IPS DF 6.9 (cell line): ENCODE measurements at regions not wholly inside any gene's neighbourhood (a gene's known extent, or its start where the extent isn't known, plus 50 kb on each side); places are given as distances from the start of the nearest gene placed in this dataset.

Experiments used
- DNase-seq: peaks from one replicate; pipeline ENCODE4 v3.0.0-alpha.2; 2013; ENCODE audit warnings: low read depth, low spot score
- H3K27ac ChIP-seq: one replicate; pipeline ENCODE4 v1.5.1; 2013; ENCODE audit warnings: low read length, control low read depth
- H3K27me3 ChIP-seq: 2 replicates; pipeline ENCODE4 v1.6.1; 2013; ENCODE audit warnings: mild to moderate bottlenecking, low read length; ENCODE audit not compliant: control insufficient read depth, insufficient read depth
- H3K36me3 ChIP-seq: 2 replicates; pipeline ENCODE4 v1.6.1; 2013; ENCODE audit warnings: low read length; ENCODE audit not compliant: control insufficient read depth, insufficient read depth
- H3K4me1 ChIP-seq: 2 replicates; pipeline ENCODE4 v1.6.1; 2013; ENCODE audit warnings: low read length; ENCODE audit not compliant: control insufficient read depth, insufficient read depth
- H3K4me3 ChIP-seq: 2 replicates; pipeline ENCODE4 v1.5.1; 2013; ENCODE audit warnings: mild to moderate bottlenecking, low read length
- H3K9me3 ChIP-seq: 2 replicates; pipeline ENCODE4 v1.6.1; 2013; ENCODE audit warnings: low read length, inconsistent platforms; ENCODE audit not compliant: control insufficient read depth, insufficient read depth
- WGBS: extraction: QIAGEN DNeasy Blood & Tissue Kit; methylation state at CpG from one replicate; pipeline ENCODE4 v1.1.7; 2013; ENCODE audit warnings: mixed read lengths, missing lambda C conversion rate; ENCODE audit not compliant: insufficient read length, insufficient coverage; 5-methylcytosine and 5-hydroxymethylcytosine counted together

DNA sequence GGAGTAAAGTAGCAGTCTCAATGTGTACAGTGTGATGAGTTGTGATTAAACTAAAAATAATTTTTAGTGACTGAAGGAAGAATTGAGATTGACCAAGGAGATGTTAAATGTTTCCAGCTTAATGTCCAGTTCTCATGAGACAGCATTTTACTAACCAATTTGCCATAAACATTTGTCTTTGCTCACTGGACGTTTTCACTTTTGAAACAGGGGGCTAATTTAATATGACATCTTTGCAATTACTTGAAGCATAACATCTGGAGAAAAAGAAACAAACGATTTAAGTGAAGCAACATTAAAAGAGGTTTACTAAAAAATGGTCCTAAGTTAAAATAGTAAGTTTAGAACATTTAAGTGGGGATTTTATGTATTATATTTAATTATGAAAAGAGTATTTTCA is 443.8 kb downstream of the BCKDHB start:
- no peak for DNase-seq
- H3K9me3 ChIP-seq = no peaks in the 10 kb centered on the region
- no peaks in the 10 kb centered on the region for H3K4me1 ChIP-seq
- no CpG with 5 or more reads among the region's 2 CpGs for WGBS
- H3K36me3 ChIP-seq = no peaks in the 10 kb centered on the region
- no peak overlapping the region for H3K27ac ChIP-seq
- no peaks in the 10 kb centered on the region for H3K27me3 ChIP-seq
- no peak overlapping the region for H3K4me3 ChIP-seq

DNA sequence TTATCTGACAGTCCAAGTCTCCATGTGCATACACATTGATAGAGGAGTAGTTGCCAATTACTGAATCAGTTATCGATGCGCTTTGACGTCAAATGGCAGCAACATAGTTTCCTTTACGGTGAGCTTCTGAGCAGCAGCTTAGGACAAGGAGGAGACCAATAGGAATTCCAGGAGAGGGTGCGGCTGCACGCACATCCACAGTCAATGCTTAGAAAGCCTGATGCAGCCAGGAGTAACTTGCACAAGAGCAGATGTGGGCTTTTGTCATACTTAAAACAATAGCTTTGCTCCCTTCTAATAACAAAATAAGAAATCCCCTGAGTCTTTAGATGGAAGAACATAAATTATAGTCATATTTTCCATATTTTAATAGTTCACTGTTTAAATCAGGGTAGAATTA is 442.1 kb downstream of the BCKDHB start:
- no peak for DNase-seq
- no peaks in the 10 kb centered on the region for H3K36me3 ChIP-seq
- no CpG with 5 or more reads among the region's 6 CpGs for WGBS
- H3K9me3 ChIP-seq = no peaks in the 10 kb centered on the region
- H3K4me1 ChIP-seq = no peaks in the 10 kb centered on the region
- no peaks in the 10 kb centered on the region for H3K27me3 ChIP-seq
- no peak overlapping the region for H3K27ac ChIP-seq
- H3K4me3 ChIP-seq = no peak overlapping the region

DNA sequence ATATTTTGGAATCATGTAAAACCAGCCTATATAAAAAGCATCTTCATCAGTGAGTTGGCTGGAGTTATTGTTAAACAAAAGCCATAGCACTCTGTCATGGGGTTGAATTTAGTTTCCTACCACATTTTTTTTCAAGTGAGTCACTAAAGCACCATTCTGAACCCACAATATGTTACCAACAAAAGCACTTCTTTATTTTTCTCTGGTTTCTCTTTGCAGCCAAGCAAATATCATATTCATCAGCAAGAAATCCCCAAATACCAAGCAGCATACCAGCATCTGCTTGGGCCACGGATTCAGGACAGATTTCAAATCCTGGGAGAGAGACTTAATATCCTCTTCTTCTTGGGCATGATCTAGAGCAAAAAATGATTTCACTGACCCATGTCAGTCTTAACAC is 441.4 kb downstream of the BCKDHB start:
- DNase-seq = no peak
- Histone ChIP-seq H3K4me1 (no peaks in the 10 kb centered on the region), H3K9me3 (no peaks in the 10 kb centered on the region), H3K36me3 (no peaks in the 10 kb centered on the region), H3K27me3 (no peaks in the 10 kb centered on the region), H3K4me3 (no peak overlapping the region), H3K27ac (no peak overlapping the region)
- no CpG with 5 or more reads among the region's 1 CpG for WGBS

DNA sequence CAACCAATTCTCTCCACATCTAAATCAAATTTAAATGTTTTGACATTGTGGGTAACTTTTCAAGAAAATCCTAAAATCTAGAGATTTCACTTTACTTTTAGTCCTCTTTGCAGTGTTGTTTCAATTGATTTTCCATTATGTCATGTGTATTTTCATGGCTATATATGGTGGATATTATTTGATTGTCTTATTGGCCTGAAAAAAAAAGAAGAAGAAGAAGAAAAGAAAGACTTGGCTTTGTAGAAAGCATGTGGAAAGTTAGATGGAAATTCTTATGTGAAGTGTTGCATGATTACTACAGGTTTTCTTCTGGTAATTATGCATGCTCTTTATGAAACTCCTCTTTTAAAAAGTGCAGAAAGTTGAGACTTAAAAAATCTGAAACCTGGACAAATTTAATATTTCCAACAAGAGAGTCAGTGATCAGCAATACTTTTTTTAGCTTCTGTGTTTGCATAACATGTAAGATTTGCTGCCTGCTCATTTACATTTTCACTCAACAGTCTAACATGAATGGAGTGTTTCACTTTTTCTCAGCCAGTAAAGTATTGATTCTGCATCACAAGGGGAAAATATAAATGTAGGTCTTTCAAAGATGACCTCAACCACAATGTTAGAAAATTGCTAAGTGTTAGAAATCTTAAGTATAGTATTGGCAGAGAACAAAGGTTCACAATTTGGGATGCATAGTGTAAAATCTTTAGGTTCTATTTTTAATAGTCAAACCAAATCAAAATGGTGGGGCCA is 438.7 kb downstream of the BCKDHB start:
- Histone ChIP-seq H3K27ac (no peak overlapping the region), H3K27me3 (no peaks in the 10 kb centered on the region), H3K36me3 (no peaks in the 10 kb centered on the region), H3K4me3 (no peak overlapping the region), H3K4me1 (no peaks in the 10 kb centered on the region), H3K9me3 (no peaks in the 10 kb centered on the region)
- DNase-seq = no peak

DNA sequence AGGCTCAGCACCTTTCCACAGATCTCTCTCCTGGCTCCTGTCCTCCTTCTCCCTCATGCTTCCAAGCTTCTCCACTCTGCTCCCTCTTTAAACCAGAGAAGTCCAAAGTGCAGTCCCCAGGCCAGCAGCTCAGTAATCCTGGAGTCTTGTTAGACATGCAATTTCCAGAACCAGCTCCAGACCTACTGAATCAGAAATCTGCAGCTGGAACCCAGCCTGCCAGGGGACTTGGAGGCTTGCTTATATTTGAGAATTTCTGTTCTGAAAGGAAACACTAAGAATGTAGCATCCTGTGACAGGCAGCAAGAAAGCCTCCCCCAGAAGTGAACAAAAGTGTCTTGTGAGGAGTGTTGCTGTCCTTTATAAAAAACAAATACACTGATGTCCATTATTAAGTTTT is 438.1 kb downstream of the BCKDHB start:
- Histone ChIP-seq H3K4me1 (no peaks in the 10 kb centered on the region), H3K27me3 (no peaks in the 10 kb centered on the region), H3K27ac (no peak overlapping the region), H3K36me3 (no peaks in the 10 kb centered on the region), H3K9me3 (no peaks in the 10 kb centered on the region), H3K4me3 (no peak overlapping the region)
- DNase-seq = no peak

DNA sequence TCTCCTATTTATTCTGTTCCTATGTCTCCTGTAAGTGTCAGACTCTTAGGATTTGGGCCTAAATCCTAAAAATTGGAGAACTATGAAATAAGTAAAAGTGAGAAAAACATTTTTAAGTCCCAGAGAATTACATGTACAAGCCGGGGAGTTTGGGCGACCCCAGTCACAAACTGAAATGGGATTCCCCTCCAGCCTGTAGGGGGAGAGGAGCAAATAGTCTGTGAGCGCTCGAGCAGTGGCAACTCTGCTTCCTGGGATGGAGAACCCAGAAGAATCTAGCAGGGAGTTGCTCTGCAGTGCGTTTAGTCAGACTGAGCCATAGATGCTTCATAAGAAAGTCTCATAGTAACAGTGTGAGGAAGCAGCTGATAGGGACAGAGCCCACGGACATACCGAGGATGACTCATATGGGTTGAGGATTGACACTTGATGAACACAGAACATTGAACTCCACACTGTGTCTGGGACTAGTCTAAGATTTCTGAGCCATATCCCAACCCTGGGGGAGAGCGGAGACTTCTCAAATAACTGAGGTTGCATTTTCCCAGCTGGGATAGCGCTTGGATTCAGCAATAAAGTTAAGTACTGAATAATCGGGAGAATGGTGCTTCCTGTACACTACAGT is 437.2 kb downstream of the BCKDHB start:
- H3K4me3 ChIP-seq = no peak overlapping the region
- no peaks in the 10 kb centered on the region for H3K4me1 ChIP-seq
- no peaks in the 10 kb centered on the region for H3K27me3 ChIP-seq
- no peak for DNase-seq
- H3K9me3 ChIP-seq = no peaks in the 10 kb centered on the region
- no CpG with 5 or more reads among the region's 10 CpGs for WGBS
- no peaks in the 10 kb centered on the region for H3K36me3 ChIP-seq
- H3K27ac ChIP-seq = no peak overlapping the region

DNA sequence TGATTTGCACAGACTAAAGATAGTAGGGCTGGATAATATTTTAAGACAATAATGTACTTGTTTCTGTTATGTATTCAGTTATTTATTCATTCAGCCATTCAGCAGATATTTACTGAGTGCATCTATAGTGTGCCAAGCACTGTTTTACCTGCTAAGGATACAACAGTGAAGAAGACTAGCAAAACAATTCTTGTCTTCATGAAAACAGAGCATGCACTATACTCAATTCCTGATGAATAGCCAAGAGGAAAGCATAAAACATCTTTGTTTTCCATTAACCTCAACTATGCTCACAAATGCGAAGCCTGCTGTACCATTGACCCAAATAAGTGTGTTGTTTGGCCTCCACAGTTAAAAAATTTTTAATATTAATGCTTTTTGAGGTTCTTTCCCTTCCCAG is 436.7 kb downstream of the BCKDHB start:
- no CpG with 5 or more reads among the region's 1 CpG for WGBS
- no peak overlapping the region for H3K4me3 ChIP-seq
- DNase-seq = no peak

DNA sequence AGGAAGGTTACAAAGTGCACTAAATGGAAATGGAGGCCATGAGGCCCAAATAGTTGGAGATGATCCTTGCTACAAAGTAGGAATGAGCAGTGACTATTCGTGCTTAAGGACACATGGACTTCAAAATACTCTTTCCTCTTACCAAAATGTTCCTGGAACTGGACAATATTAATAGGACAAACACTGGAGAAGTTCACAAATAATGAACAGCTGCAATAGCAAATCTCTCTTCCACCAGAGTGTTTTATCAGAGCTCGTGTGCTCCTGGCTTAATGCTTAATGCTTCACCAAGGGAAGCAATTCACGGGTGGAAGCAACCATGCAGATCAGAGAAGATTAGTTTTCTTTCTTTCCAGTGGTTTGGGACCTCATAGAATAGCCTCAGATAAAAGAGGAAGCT is 435.4 kb downstream of the BCKDHB start:
- H3K4me3 ChIP-seq = no peak overlapping the region
- H3K27me3 ChIP-seq = no peaks in the 10 kb centered on the region
- WGBS = no CpG with 5 or more reads among the region's 3 CpGs
- no peak for DNase-seq
- H3K36me3 ChIP-seq = no peaks in the 10 kb centered on the region
- no peak overlapping the region for H3K27ac ChIP-seq
- no peaks in the 10 kb centered on the region for H3K9me3 ChIP-seq
- H3K4me1 ChIP-seq = no peaks in the 10 kb centered on the region

More for the DNA sequence above, 436.7 kb downstream of the BCKDHB start:
- H3K9me3 ChIP-seq = no peaks in the 10 kb centered on the region
- no peak overlapping the region for H3K27ac ChIP-seq
- no peaks in the 10 kb centered on the region for H3K27me3 ChIP-seq
- no peaks in the 10 kb centered on the region for H3K36me3 ChIP-seq
- no peaks in the 10 kb centered on the region for H3K4me1 ChIP-seq

DNA sequence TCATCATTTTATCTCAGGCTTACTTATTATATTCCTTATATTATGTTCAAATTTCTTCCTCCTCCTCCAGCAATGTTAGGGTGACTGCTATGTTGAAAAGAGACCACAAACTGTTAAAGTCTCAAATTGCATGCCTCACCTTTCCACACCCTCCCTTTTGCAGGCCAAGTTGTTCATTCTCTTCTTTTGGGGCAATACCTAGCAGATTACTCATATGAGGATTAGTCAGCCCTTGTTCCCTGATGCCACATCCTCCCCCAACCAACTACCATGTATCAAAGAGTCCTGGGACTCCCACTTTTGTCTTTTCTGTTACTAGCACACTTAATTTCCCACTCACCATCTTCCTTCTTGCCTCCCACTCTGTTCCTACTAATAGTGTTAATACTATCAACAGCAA is 434.7 kb downstream of the BCKDHB start:
- no peak overlapping the region for H3K4me3 ChIP-seq
- H3K4me1 ChIP-seq = no peaks in the 10 kb centered on the region
- no peaks in the 10 kb centered on the region for H3K36me3 ChIP-seq
- no peaks in the 10 kb centered on the region for H3K27me3 ChIP-seq
- no peak for DNase-seq
- H3K27ac ChIP-seq = no peak overlapping the region
- H3K9me3 ChIP-seq = no peaks in the 10 kb centered on the region

DNA sequence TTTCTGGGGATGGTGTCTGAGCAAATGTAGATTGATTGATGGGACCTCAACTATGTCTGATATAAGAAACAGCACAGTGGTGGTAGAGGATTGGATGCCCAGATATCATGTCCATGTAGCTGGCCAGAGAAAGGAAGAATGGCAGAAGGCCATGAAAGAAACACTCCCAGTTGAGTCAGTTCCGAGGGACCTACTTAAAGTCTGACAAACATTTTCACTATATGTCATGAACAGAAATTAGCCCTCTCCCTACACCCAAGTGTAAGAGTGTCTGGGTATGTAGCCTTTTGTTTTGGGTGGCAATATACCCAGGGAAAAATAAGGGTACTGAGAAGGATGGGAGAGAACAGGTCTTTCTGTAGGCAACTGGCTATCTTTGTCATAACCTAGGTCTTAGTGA is 434.2 kb downstream of the BCKDHB start:
- Histone ChIP-seq H3K27me3 (no peaks in the 10 kb centered on the region), H3K36me3 (no peaks in the 10 kb centered on the region), H3K27ac (no peak overlapping the region), H3K9me3 (no peaks in the 10 kb centered on the region), H3K4me3 (no peak overlapping the region), H3K4me1 (no peaks in the 10 kb centered on the region)
- DNase-seq = no peak
- no CpG with 5 or more reads among the region's 1 CpG for WGBS
